Endothelial cell of umbilical vein (primary cell): ENCODE measurements at regions not wholly inside any gene's neighbourhood (a gene's known extent, or its start where the extent isn't known, plus 50 kb on each side); places are given as distances from the start of the nearest gene placed in this dataset.

Experiments
- BruUV-seq: library from RNA; stranded (reverse); fragments of 400-500 nt; replicated peaks from 2 replicates; lab custom pipeline; 2021; lab: Mats Ljungman, UMichigan
- CTCF ChIA-PET: fragments of 300-600, 350-600 bp; sonication (Branson Sonifier 250); formaldehyde crosslinking; loops from one replicate; lab custom pipeline; 2021; ENCODE audit warnings: antibody characterized with exemption, inconsistent platforms; lab: Charles Lee
- POLR2A ChIA-PET: fragments of 300-600, 350-600 bp; sonication (Branson Sonifier 250); formaldehyde crosslinking; loops from one replicate; lab custom pipeline; 2021; ENCODE audit warnings: antibody characterized with exemption, inconsistent platforms; lab: Charles Lee
- DNase-seq: peaks from one replicate; pipeline ENCODE4 v3.0.0-alpha.2; 2011; ENCODE audit warnings: low read depth, low spot score
- FAIRE-seq: peaks from 2 replicates; lab custom pipeline; 2011; peaks lifted over from hg19 to GRCh38; lab: Jason Lieb, UNC
- H2AFZ ChIP-seq: 2 replicates; pipeline ENCODE4 v1.6.0; 2012; ENCODE audit warnings: low read depth, low read length, control low read depth, inconsistent platforms
- H3K27ac ChIP-seq: 2 replicates; pipeline ENCODE4 v1.5.1; 2011; ENCODE audit warnings: low read depth, mild to moderate bottlenecking, control low read depth, low read length, moderate library complexity; ENCODE audit not compliant: insufficient read depth
- H3K27me3 ChIP-seq, 2 experiments: 2 replicates each; pipeline versions ENCODE4 v1.6.0 to v1.6.1; 2011; ENCODE audit warnings: low read length in 2 of 2, mixed read lengths in 1 of 2; ENCODE audit not compliant: control insufficient read depth in 2 of 2, insufficient read depth in 2 of 2
- H3K36me3 ChIP-seq, 2 experiments: 2 replicates in 1 of 2; 3 replicates in 1 of 2; pipeline ENCODE4 v1.5.1; 2011; ENCODE audit warnings: low read length in 2 of 2, mild to moderate bottlenecking in 1 of 2, moderate library complexity in 1 of 2; ENCODE audit not compliant: control insufficient read depth in 2 of 2, insufficient read depth in 2 of 2; ENCODE audit errors: extremely low read depth in 1 of 2
- H3K4me1 ChIP-seq: 3 replicates; pipeline ENCODE4 v1.5.1; 2011; ENCODE audit warnings: mild to moderate bottlenecking, low read length; ENCODE audit not compliant: control insufficient read depth, insufficient read depth; ENCODE audit errors: extremely low read depth
- H3K4me2 ChIP-seq: 2 replicates; pipeline ENCODE4 v1.6.1; 2011; ENCODE audit warnings: low read length, control low read depth, mixed read lengths; ENCODE audit not compliant: insufficient read depth
- H3K4me3 ChIP-seq, 3 experiments: fragments of 200-600 bp in 1 of 3; sonication (generic), shearing (Covaris generic) in 1 of 3; replicated peaks in 1 of 3; 2 replicates each; pipeline ENCODE4 v1.5.1; 2011 to 2016; ENCODE audit warnings: control low read depth in 3 of 3, low read length in 3 of 3, mild to moderate bottlenecking in 2 of 3, inconsistent platforms in 1 of 3, low read depth in 1 of 3, moderate library complexity in 1 of 3; ENCODE audit not compliant: insufficient read depth in 1 of 3
- H3K79me2 ChIP-seq: 2 replicates; pipeline ENCODE4 v1.6.0; 2012; ENCODE audit warnings: low read length, inconsistent platforms; ENCODE audit not compliant: control insufficient read depth, insufficient read depth
- H3K9ac ChIP-seq: replicated peaks from 2 replicates; pipeline ENCODE3; 2011; ENCODE audit warnings: low read length, control low read depth; ENCODE audit not compliant: insufficient read depth; ENCODE audit errors: extremely low read depth
- H3K9me1 ChIP-seq: replicated peaks from 3 replicates; pipeline ENCODE4 v1.6.0; 2011; ENCODE audit warnings: mild to moderate bottlenecking, low read length; ENCODE audit not compliant: control insufficient read depth, insufficient read depth; ENCODE audit errors: extremely low read depth
- H3K9me3 ChIP-seq: replicated peaks from 2 replicates; pipeline ENCODE4 v1.5.1; 2012; ENCODE audit warnings: low read length, inconsistent platforms; ENCODE audit not compliant: control insufficient read depth, insufficient read depth
- H4K20me1 ChIP-seq: replicated peaks from 2 replicates; pipeline ENCODE3; 2011; ENCODE audit warnings: mild to moderate bottlenecking, low read length; ENCODE audit not compliant: control insufficient read depth, insufficient read depth; ENCODE audit errors: extremely low read depth
- EZH2 ChIP-seq: IDR thresholded peaks from 2 replicates; pipeline ENCODE4 v1.6.1; 2012; ENCODE audit warnings: borderline replicate concordance, low read depth, mild to moderate bottlenecking, moderate library complexity, low read length, inconsistent platforms; ENCODE audit not compliant: severe bottlenecking
- FOS ChIP-seq: IDR thresholded peaks from 2 replicates; pipeline ENCODE4 v1.6.1; 2011; ENCODE audit warnings: mild to moderate bottlenecking, low read length, moderate library complexity, borderline replicate concordance; ENCODE audit not compliant: insufficient read depth
- GATA2 ChIP-seq: IDR thresholded peaks from 2 replicates; pipeline ENCODE4 v1.7.0; 2011; ENCODE audit warnings: low read depth, mild to moderate bottlenecking, moderate library complexity, mixed read lengths, low read length; ENCODE audit not compliant: insufficient read length, insufficient read depth
- MYC ChIP-seq: IDR thresholded peaks from one replicate; pipeline ENCODE4 v1.6.1; 2011; ENCODE audit warnings: mild to moderate bottlenecking, low read depth, low read length
- dilution Hi-C: fragments of 300-500 bp; cut with MboI; formaldehyde crosslinking; loops from one replicate; pipeline ENCODE4 v1.15.0; 2019; ENCODE audit warnings: low sequenced_read_pairs; ENCODE audit not compliant: extremely low pct_ligation_motif_present
- intact Hi-C: fragments of 100-400 bp; cut with micrococcal nuclease; formaldehyde crosslinking; loops from one replicate; pipeline ENCODE4 v1.10.0; 2022
- TF ChIP-seq, protein P1 (sequence below), 2 donors: IDR thresholded peaks; 1 replicate in 1 of 2; 2 replicates in 1 of 2; pipeline ENCODE4 v1.5.1; 2011; ENCODE audit warnings: low read length in 2 of 2, mild to moderate bottlenecking in 2 of 2, moderate library complexity in 2 of 2, control low read depth in 1 of 2, inconsistent platforms in 1 of 2, low read depth in 1 of 2; ENCODE audit not compliant: insufficient read depth in 1 of 2; ENCODE audit errors: extremely low read depth in 1 of 2

DNA sequence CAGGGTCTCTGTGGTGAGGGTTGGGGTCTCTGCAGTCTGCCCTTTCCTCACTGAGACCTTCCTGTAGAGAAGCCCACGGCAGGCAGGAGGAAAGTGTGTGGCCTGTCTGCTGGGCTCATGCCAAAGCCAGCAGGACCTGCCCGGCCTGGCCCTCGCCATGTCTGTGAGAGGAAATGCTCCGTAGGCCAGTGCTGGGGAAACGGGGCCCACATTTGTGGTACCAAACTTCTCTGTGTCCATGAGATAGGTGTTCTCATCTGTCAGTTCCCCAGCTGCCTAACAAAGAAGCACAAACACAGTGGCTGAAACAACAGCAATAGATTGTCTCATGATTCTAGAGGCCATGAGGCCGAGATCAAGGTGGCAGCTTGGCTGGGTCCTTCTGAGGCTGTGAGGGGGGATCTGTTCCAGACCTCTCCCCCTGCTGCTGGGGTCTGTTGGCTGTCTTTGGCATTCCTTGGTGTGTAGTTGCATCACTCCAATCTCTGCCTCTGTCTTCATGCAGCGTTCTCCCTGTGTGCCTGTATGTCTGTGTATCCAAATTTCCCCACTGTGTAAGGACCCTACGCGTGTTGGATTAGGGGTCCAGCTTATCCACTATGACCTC lies 772.5 kb downstream of the TBC1D22A start:
- no peak overlapping the region for H2AFZ ChIP-seq
- H3K4me2 ChIP-seq = no peak overlapping the region
- TF ChIP-seq GATA2 (no peak), MYC (no peak), EZH2 (no peak), FOS (no peak)
- TF ChIP-seq, protein P1, sequence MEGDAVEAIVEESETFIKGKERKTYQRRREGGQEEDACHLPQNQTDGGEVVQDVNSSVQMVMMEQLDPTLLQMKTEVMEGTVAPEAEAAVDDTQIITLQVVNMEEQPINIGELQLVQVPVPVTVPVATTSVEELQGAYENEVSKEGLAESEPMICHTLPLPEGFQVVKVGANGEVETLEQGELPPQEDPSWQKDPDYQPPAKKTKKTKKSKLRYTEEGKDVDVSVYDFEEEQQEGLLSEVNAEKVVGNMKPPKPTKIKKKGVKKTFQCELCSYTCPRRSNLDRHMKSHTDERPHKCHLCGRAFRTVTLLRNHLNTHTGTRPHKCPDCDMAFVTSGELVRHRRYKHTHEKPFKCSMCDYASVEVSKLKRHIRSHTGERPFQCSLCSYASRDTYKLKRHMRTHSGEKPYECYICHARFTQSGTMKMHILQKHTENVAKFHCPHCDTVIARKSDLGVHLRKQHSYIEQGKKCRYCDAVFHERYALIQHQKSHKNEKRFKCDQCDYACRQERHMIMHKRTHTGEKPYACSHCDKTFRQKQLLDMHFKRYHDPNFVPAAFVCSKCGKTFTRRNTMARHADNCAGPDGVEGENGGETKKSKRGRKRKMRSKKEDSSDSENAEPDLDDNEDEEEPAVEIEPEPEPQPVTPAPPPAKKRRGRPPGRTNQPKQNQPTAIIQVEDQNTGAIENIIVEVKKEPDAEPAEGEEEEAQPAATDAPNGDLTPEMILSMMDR (IDR thresholded peaks at IDR 0.05; ENCODE audit: extremely low read depth in 1 of 2, insufficient read depth in 1 of 2, low read depth in 1 of 2, low read length in 2 of 2) = no peak
- no peaks in the 10 kb centered on the region for H3K79me2 ChIP-seq
- H3K9ac ChIP-seq = no peak overlapping the region
- ChIA-PET POLR2A (no interaction called here), CTCF (no interaction called here)
- no TSS peak for BruUV-seq
- no peaks in the 10 kb centered on the region for H4K20me1 ChIP-seq
- H3K4me1 ChIP-seq = no peaks in the 10 kb centered on the region
- FAIRE-seq = no peak
- no peak overlapping the region for H3K4me3 ChIP-seq
- H3K27ac ChIP-seq = no peak overlapping the region
- H3K36me3 ChIP-seq = no peaks in the 10 kb centered on the region
- dilution Hi-C loops (no loop called here), intact Hi-C loops (no loop called here)
- peaks cover 4% of the 10 kb centered on the region for H3K9me3 ChIP-seq
- H3K9me1 ChIP-seq = no peaks in the 10 kb centered on the region
- H3K27me3 ChIP-seq = no peaks in the 10 kb centered on the region
- DNase-seq = no peak
